MCF 10A (cell line): ENCODE measurements at regions not wholly inside any gene's neighbourhood (a gene's known extent, or its start where the extent isn't known, plus 50 kb on each side); places are given as distances from the start of the nearest gene placed in this dataset.

ENCODE experiments used
- BruUV-seq: library from RNA; stranded (reverse); fragments of 400-500 nt; replicated peaks from 2 replicates; lab custom pipeline; 2021; lab: Mats Ljungman, UMichigan
- CTCF ChIA-PET: fragments of 300-600 bp; sonication (Branson Sonifier 250); formaldehyde crosslinking; extraction: SDS; loops from one replicate; lab custom pipeline; 2021; ENCODE audit warnings: antibody characterized with exemption, inconsistent platforms; lab: Yijun Ruan, JAX
- POLR2A ChIA-PET: fragments of 300-600, 350-650 bp; sonication (Branson Sonifier 250); formaldehyde crosslinking; extraction: SDS; loops from one replicate; lab custom pipeline; 2020; ENCODE audit warnings: antibody characterized with exemption, inconsistent platforms; lab: Yijun Ruan, JAX
- DNase-seq: peaks from one replicate; pipeline ENCODE4 v3.0.0-alpha.2; 2018; ENCODE audit not compliant: unreplicated experiment
- H3K27ac Mint-ChIP-seq: one replicate; pipeline ENCODE4 v1.8.0; 2022; ENCODE audit warnings: mild to moderate bottlenecking, low read depth, mixed read lengths; ENCODE audit not compliant: unreplicated experiment
- H3K27me3 Mint-ChIP-seq: one replicate; pipeline ENCODE4 v1.8.0; 2022; ENCODE audit warnings: mixed read lengths; ENCODE audit not compliant: insufficient read depth, unreplicated experiment
- H3K36me3 Mint-ChIP-seq: one replicate; pipeline ENCODE4 v1.8.0; 2022; ENCODE audit warnings: mild to moderate bottlenecking, moderate library complexity, mixed read lengths; ENCODE audit not compliant: insufficient read depth, unreplicated experiment
- H3K4me1 Mint-ChIP-seq: one replicate; pipeline ENCODE4 v1.8.0; 2022; ENCODE audit warnings: mixed read lengths; ENCODE audit not compliant: insufficient read depth, unreplicated experiment
- H3K4me3 Mint-ChIP-seq: one replicate; pipeline ENCODE4 v1.8.0; 2022; ENCODE audit warnings: mild to moderate bottlenecking, moderate library complexity, mixed read lengths; ENCODE audit not compliant: unreplicated experiment
- H3K9me3 Mint-ChIP-seq: one replicate; pipeline ENCODE4 v1.8.0; 2022; ENCODE audit warnings: mixed read lengths; ENCODE audit not compliant: unreplicated experiment
- intact Hi-C: fragments of 100-400 bp; cut with micrococcal nuclease; formaldehyde crosslinking; loops from 2 replicates; pipeline ENCODE4 v1.14.1; 2022
- TF ChIP-seq, protein P1 (sequence below): fragments of 200-600 bp; IDR thresholded peaks from one replicate; pipeline ENCODE4 v1.8.0; 2022; ENCODE audit warnings: antibody characterized with exemption, mild to moderate bottlenecking; ENCODE audit not compliant: unreplicated experiment

DNA sequence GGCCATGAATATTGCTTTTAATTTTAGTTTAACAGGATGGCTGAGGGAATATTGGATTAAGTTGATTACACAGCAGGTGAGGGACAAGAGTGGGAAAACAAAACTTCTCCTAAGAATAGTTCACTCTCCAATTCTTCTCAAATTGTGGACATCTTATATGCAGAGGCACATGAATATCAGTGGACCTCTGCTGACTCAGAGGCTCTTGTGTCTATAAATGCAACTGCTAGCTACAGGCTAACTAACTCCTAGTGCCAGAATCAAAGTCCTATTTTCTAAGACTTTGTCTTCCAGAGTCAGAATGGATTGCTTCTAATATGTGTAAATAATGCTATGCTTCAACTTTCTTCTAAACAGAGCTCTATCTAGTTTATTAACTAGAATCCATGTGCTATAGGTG lies 175.8 kb downstream of the IL15 start:
- no peak overlapping the region for H3K27ac Mint-ChIP-seq
- peaks cover 6% of the 10 kb centered on the region for H3K9me3 Mint-ChIP-seq
- H3K4me3 Mint-ChIP-seq = no peak overlapping the region
- no peaks in the 10 kb centered on the region for H3K27me3 Mint-ChIP-seq
- TF ChIP-seq, protein P1, sequence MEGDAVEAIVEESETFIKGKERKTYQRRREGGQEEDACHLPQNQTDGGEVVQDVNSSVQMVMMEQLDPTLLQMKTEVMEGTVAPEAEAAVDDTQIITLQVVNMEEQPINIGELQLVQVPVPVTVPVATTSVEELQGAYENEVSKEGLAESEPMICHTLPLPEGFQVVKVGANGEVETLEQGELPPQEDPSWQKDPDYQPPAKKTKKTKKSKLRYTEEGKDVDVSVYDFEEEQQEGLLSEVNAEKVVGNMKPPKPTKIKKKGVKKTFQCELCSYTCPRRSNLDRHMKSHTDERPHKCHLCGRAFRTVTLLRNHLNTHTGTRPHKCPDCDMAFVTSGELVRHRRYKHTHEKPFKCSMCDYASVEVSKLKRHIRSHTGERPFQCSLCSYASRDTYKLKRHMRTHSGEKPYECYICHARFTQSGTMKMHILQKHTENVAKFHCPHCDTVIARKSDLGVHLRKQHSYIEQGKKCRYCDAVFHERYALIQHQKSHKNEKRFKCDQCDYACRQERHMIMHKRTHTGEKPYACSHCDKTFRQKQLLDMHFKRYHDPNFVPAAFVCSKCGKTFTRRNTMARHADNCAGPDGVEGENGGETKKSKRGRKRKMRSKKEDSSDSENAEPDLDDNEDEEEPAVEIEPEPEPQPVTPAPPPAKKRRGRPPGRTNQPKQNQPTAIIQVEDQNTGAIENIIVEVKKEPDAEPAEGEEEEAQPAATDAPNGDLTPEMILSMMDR = no peak
- DNase-seq = no peak
- no peaks in the 10 kb centered on the region for H3K36me3 Mint-ChIP-seq
- POLR2A ChIA-PET = interaction anchor here (1.0 kb wide), 1 partner anchor 10 kb away, joined by 3 read pairs; no protein-coding TSS in a partner anchor
- no TSS peak for BruUV-seq
- intact Hi-C loops = no loop called here
- CTCF ChIA-PET = interaction anchor here (1.1 kb wide), 1 partner anchor 27 kb away, joined by 3 read pairs; no protein-coding TSS in a partner anchor
- peaks cover 16% of the 10 kb centered on the region for H3K4me1 Mint-ChIP-seq

DNA sequence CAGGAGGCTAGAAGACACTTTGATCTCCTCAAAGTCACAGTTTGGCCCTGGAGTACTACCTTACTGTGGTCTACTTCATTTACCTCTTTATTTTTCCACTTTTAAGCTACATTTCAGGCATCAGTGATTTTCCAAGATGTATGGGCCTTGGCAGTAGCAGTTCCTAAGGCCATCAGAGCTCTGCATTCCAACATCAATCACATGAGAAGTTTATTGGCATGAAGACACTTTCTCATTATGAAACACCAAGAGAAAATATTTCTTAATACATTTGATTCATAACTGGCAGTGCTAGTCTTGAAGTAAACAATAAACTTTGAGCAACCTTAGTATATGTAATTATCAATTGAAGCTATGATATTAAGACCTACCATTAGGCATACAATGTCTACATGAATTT lies 178.1 kb downstream of the IL15 start:
- H3K9me3 Mint-ChIP-seq = peaks cover 7% of the 10 kb centered on the region
- intact Hi-C loops = no loop called here
- peaks cover 6% of the 10 kb centered on the region for H3K4me1 Mint-ChIP-seq
- no peaks in the 10 kb centered on the region for H3K27me3 Mint-ChIP-seq
- CTCF ChIA-PET = interaction anchor here (0.6 kb wide), 1 partner anchor 318 kb away, joined by 3 read pairs; no protein-coding TSS in a partner anchor
- TF ChIP-seq, protein P1 = no peak
- H3K27ac Mint-ChIP-seq = peak overlapping the region; percentile 3
- POLR2A ChIA-PET = interaction anchor here (0.8 to 1.5 kb wide), 4 partner anchors 33 to 485 kb away, joined by 3 to 6 read pairs (median 5); no protein-coding TSS in a partner anchor
- H3K36me3 Mint-ChIP-seq = no peaks in the 10 kb centered on the region
- no TSS peak for BruUV-seq
- peak; percentile 45 for DNase-seq
- H3K4me3 Mint-ChIP-seq = no peak overlapping the region

DNA sequence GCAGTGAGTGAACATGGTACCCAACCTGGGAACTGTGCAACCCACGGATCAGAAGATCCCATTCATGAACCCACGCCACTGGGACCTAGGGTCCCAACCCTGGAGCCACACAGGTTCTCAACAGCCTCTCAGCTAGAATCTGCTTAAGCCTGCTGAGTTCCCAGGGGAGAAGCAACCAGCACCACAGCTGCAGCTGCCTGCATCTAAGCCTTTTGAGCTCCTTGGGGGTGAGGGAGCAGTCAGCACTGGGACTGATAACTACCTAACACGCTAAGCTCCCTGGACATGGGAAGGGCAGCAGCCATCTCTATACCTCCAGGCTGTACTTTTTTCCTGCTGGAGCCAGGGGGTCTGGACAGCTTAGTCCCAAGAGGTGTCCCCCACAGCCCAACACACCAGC lies 179.3 kb downstream of the IL15 start:
- Mint-ChIP-seq H3K36me3 (no peaks in the 10 kb centered on the region), H3K9me3 (peaks cover 7% of the 10 kb centered on the region), H3K4me3 (no peak overlapping the region), H3K27ac (no peak overlapping the region), H3K27me3 (no peaks in the 10 kb centered on the region), H3K4me1 (peaks cover 6% of the 10 kb centered on the region)
- BruUV-seq = no TSS peak
- intact Hi-C loops = no loop called here
- CTCF ChIA-PET = interaction anchor here (0.6 kb wide), 1 partner anchor 45 kb away, joined by 3 read pairs; no protein-coding TSS in a partner anchor
- POLR2A ChIA-PET = no interaction called here
- TF ChIP-seq, protein P1 = no peak
- DNase-seq = no peak

DNA sequence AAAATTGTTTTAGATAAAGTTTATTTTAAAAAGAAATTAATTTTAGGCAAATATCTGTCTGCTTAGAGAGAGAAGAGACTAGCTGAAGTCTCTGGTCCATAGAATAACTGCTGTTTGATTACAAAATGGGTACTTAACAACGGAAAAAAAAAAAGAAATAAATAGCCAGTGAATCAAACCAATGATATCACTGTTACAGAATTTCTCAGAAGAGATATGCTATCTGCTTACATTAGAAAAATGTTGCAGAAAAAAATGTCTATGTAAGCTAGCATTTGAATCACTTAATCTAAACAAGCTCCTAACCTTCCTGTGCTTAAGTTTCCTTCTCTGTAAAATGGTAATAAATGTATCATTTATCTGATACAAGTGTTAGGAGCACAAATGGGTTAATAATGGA lies 189.9 kb downstream of the IL15 start:
- intact Hi-C loops = no loop called here

More for the DNA sequence above, 189.9 kb downstream of the IL15 start:
- DNase-seq = no peak
- no peaks in the 10 kb centered on the region for H3K27me3 Mint-ChIP-seq
- H3K4me1 Mint-ChIP-seq = no peaks in the 10 kb centered on the region
- ChIA-PET POLR2A (no interaction called here), CTCF (interaction anchor here (0.7 kb wide), 1 partner anchor 968 kb away, joined by 3 read pairs; no protein-coding TSS in a partner anchor)
- H3K27ac Mint-ChIP-seq = no peak overlapping the region
- H3K9me3 Mint-ChIP-seq = peaks cover 7% of the 10 kb centered on the region
- H3K36me3 Mint-ChIP-seq = no peaks in the 10 kb centered on the region
- TF ChIP-seq, protein P1 = no peak
- H3K4me3 Mint-ChIP-seq = no peak overlapping the region
- no TSS peak for BruUV-seq
